Hepatocyte (in vitro differentiated cells): ENCODE measurements at regions not wholly inside any gene's neighbourhood (a gene's known extent, or its start where the extent isn't known, plus 50 kb on each side); places are given as distances from the start of the nearest gene placed in this dataset.

Source experiments
- EZH2 ChIP-seq: fragments of 200-600 bp; sonication (generic); IDR thresholded peaks from 2 replicates; pipeline ENCODE4 v1.6.1; 2016; ENCODE audit warnings: antibody characterized with exemption, mild to moderate bottlenecking, borderline replicate concordance
- EZH2phosphoT487 ChIP-seq: fragments of 200-600 bp; sonication (generic); IDR thresholded peaks from one replicate; pipeline ENCODE4 v1.6.1; 2018; ENCODE audit warnings: antibody characterized with exemption, mild to moderate bottlenecking, low read depth, moderate library complexity; ENCODE audit not compliant: unreplicated experiment, severe bottlenecking
- TF ChIP-seq, protein P1 (sequence below): fragments of 200-600 bp; sonication (generic); IDR thresholded peaks from 2 replicates; pipeline ENCODE4 v1.5.1; 2016; ENCODE audit warnings: antibody characterized with exemption, mild to moderate bottlenecking; ENCODE audit not compliant: poor library complexity

DNA sequence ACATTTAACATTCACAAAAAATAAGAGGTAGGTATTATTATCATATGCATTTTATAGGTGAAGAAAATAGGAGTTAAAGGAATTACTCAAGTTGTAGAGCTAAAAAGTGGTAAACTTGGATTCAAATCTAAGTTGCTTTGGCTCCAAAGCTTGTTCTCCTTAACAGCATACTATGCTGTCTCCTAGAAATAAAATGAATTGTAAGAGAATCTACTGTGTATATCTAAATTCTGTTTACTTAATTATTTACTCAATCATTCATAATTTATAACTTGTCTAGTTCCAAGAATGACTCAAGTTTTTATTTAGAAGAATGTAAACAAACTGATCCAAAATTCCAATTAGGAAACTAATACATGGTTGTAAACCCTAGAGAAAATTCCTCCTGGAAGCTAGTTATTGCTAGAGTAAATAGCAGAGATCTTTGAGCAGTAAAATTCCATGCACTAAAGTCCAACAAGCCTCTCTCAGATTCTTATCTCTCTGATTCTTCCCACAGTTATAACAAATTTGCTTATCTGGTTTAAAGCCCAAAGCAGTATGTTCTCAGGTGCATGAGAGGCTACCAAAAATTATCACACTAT, 132.5 kb upstream of the DPT start:
- TF ChIP-seq, protein P1, sequence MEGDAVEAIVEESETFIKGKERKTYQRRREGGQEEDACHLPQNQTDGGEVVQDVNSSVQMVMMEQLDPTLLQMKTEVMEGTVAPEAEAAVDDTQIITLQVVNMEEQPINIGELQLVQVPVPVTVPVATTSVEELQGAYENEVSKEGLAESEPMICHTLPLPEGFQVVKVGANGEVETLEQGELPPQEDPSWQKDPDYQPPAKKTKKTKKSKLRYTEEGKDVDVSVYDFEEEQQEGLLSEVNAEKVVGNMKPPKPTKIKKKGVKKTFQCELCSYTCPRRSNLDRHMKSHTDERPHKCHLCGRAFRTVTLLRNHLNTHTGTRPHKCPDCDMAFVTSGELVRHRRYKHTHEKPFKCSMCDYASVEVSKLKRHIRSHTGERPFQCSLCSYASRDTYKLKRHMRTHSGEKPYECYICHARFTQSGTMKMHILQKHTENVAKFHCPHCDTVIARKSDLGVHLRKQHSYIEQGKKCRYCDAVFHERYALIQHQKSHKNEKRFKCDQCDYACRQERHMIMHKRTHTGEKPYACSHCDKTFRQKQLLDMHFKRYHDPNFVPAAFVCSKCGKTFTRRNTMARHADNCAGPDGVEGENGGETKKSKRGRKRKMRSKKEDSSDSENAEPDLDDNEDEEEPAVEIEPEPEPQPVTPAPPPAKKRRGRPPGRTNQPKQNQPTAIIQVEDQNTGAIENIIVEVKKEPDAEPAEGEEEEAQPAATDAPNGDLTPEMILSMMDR: no peak
- TF ChIP-seq EZH2: no peak
- no peak for TF ChIP-seq EZH2phosphoT487
